SK-N-SH treated with all-trans-retinoic acid at 6 μM for 48 hours (cell line): ENCODE measurements at regions not wholly inside any gene's neighbourhood (a gene's known extent, or its start where the extent isn't known, plus 50 kb on each side); places are given as distances from the start of the nearest gene placed in this dataset.

ENCODE experiments used
- ATAC-seq: fragments of 200-7000 bp; cut with Tn5 transposase; 3 replicates; pipeline ENCODE4 v1.9.1; 2020; ENCODE audit warnings: mild to moderate bottlenecking, moderate library complexity
- CSDC2 ChIP-seq: fragments of 250-450 bp; sonication (Bioruptor Pico); IDR thresholded peaks from 2 replicates; pipeline ENCODE4 v1.5.0; 2020; ENCODE audit warnings: mild to moderate bottlenecking, moderate library complexity
- ESRRG ChIP-seq: fragments of 250-450 bp; sonication (Bioruptor Pico); IDR thresholded peaks from 2 replicates; pipeline ENCODE4 v1.6.1; 2021; ENCODE audit warnings: mild to moderate bottlenecking
- GLIS3 ChIP-seq: fragments of 250-450 bp; sonication (Bioruptor Pico); IDR thresholded peaks from 2 replicates; pipeline ENCODE4 v1.5.0; 2020; ENCODE audit warnings: mild to moderate bottlenecking, moderate library complexity
- ISL1 ChIP-seq: fragments of 250-450 bp; sonication (Bioruptor Pico); IDR thresholded peaks from 2 replicates; pipeline ENCODE4 v2.1.2; 2022; ENCODE audit warnings: mild to moderate bottlenecking, moderate library complexity
- OSR1 ChIP-seq: fragments of 250-450 bp; sonication (Bioruptor Pico); IDR thresholded peaks from 2 replicates; pipeline ENCODE4 v1.8.0; 2022; ENCODE audit warnings: moderate library complexity, mild to moderate bottlenecking, inconsistent platforms
- PPARA ChIP-seq: fragments of 250-450 bp; sonication (Bioruptor Pico); IDR thresholded peaks from 2 replicates; pipeline ENCODE4 v1.5.0; 2020; ENCODE audit warnings: mild to moderate bottlenecking, borderline replicate concordance
- SNAI2 ChIP-seq: fragments of 250-450 bp; sonication (Bioruptor Pico); IDR thresholded peaks from 2 replicates; pipeline ENCODE4 v1.5.0; 2020; ENCODE audit warnings: mild to moderate bottlenecking, moderate library complexity
- TOX ChIP-seq: fragments of 250-450 bp; sonication (Bioruptor Pico); IDR thresholded peaks from 2 replicates; pipeline ENCODE4 v1.8.0; 2021; ENCODE audit warnings: mild to moderate bottlenecking, moderate library complexity, borderline replicate concordance
- ZC3H10 ChIP-seq: fragments of 250-450 bp; sonication (Bioruptor Pico); IDR thresholded peaks from 2 replicates; pipeline ENCODE4 v1.5.1; 2021; ENCODE audit warnings: mild to moderate bottlenecking, moderate library complexity
- ZFP3 ChIP-seq: fragments of 250-450 bp; sonication (Bioruptor Pico); IDR thresholded peaks from 2 replicates; pipeline ENCODE4 v1.5.0; 2020; ENCODE audit warnings: mild to moderate bottlenecking, moderate library complexity
- ZFP30 ChIP-seq: fragments of 450-650 bp; formaldehyde crosslinking; IDR thresholded peaks from 2 replicates; pipeline ENCODE4 v1.5.0; 2022; ENCODE audit warnings: mild to moderate bottlenecking, moderate library complexity
- ZNF565 ChIP-seq: fragments of 450-650 bp; formaldehyde crosslinking; conservative IDR thresholded peaks from 2 replicates; pipeline ENCODE4 v1.5.0; 2020; ENCODE audit warnings: low read depth, mild to moderate bottlenecking, moderate library complexity
- ZNF70 ChIP-seq: fragments of 450-650 bp; formaldehyde crosslinking; IDR thresholded peaks from 2 replicates; pipeline ENCODE4 v1.5.0; 2020; ENCODE audit warnings: mild to moderate bottlenecking, moderate library complexity
- ZNF8 ChIP-seq: fragments of 450-650 bp; formaldehyde crosslinking; IDR thresholded peaks from 2 replicates; pipeline ENCODE4 v1.5.0; 2020; ENCODE audit warnings: mild to moderate bottlenecking, moderate library complexity
- TF ChIP-seq, protein P1 (sequence below): fragments of 250-450 bp; sonication (Bioruptor Pico); IDR thresholded peaks from 2 replicates; pipeline ENCODE4 v1.5.1; 2021; ENCODE audit warnings: mild to moderate bottlenecking, moderate library complexity
- TF ChIP-seq, protein P2 (sequence below): fragments of 250-450 bp; sonication (Bioruptor Pico); IDR thresholded peaks from 2 replicates; pipeline ENCODE4 v1.5.0; 2020; ENCODE audit warnings: mild to moderate bottlenecking, moderate library complexity
- TF ChIP-seq, protein P3 (sequence below): fragments of 250-450 bp; sonication (Bioruptor Pico); IDR thresholded peaks from 2 replicates; pipeline ENCODE4 v1.8.0; 2020; ENCODE audit warnings: mild to moderate bottlenecking, moderate library complexity, borderline replicate concordance
- TF ChIP-seq, protein P4 (sequence below): fragments of 250-450 bp; sonication (Bioruptor Pico); IDR thresholded peaks from 2 replicates; pipeline ENCODE4 v1.8.0; 2021; ENCODE audit warnings: low read depth, mild to moderate bottlenecking, moderate library complexity, borderline replicate concordance

DNA sequence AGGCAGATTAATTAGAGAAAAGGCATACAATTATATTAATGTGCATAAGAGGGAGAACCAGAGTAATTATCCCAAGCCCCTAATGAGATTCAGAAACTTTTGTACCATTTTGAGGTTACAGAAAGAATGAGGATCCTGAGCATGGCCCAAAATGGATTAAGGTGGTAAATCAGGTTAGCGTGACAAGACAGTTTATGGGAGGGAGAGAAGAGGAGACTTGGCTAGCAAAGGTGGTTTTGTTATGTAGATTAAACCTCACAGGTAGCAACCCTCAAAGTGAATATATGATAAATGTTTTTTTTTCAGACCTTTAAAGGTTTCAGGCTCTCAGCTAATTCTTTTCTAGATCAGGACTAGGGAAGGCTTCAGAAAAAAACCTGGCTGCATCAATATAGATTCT, 781.8 kb downstream of the FAM133A start:
- TF ChIP-seq OSR1 (no peak), SNAI2 (CRISPR knock-in tag) (no peak)
- TF ChIP-seq, protein P1, sequence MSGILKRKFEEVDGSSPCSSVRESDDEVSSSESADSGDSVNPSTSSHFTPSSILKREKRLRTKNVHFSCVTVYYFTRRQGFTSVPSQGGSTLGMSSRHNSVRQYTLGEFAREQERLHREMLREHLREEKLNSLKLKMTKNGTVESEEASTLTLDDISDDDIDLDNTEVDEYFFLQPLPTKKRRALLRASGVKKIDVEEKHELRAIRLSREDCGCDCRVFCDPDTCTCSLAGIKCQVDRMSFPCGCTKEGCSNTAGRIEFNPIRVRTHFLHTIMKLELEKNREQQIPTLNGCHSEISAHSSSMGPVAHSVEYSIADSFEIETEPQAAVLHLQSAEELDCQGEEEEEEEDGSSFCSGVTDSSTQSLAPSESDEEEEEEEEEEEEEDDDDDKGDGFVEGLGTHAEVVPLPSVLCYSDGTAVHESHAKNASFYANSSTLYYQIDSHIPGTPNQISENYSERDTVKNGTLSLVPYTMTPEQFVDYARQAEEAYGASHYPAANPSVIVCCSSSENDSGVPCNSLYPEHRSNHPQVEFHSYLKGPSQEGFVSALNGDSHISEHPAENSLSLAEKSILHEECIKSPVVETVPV (CRISPR knock-in tag), result no peak
- TF ChIP-seq, protein P2, sequence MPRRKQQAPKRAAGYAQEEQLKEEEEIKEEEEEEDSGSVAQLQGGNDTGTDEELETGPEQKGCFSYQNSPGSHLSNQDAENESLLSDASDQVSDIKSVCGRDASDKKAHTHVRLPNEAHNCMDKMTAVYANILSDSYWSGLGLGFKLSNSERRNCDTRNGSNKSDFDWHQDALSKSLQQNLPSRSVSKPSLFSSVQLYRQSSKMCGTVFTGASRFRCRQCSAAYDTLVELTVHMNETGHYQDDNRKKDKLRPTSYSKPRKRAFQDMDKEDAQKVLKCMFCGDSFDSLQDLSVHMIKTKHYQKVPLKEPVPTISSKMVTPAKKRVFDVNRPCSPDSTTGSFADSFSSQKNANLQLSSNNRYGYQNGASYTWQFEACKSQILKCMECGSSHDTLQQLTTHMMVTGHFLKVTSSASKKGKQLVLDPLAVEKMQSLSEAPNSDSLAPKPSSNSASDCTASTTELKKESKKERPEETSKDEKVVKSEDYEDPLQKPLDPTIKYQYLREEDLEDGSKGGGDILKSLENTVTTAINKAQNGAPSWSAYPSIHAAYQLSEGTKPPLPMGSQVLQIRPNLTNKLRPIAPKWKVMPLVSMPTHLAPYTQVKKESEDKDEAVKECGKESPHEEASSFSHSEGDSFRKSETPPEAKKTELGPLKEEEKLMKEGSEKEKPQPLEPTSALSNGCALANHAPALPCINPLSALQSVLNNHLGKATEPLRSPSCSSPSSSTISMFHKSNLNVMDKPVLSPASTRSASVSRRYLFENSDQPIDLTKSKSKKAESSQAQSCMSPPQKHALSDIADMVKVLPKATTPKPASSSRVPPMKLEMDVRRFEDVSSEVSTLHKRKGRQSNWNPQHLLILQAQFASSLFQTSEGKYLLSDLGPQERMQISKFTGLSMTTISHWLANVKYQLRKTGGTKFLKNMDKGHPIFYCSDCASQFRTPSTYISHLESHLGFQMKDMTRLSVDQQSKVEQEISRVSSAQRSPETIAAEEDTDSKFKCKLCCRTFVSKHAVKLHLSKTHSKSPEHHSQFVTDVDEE, result no peak
- TF ChIP-seq, protein P3, sequence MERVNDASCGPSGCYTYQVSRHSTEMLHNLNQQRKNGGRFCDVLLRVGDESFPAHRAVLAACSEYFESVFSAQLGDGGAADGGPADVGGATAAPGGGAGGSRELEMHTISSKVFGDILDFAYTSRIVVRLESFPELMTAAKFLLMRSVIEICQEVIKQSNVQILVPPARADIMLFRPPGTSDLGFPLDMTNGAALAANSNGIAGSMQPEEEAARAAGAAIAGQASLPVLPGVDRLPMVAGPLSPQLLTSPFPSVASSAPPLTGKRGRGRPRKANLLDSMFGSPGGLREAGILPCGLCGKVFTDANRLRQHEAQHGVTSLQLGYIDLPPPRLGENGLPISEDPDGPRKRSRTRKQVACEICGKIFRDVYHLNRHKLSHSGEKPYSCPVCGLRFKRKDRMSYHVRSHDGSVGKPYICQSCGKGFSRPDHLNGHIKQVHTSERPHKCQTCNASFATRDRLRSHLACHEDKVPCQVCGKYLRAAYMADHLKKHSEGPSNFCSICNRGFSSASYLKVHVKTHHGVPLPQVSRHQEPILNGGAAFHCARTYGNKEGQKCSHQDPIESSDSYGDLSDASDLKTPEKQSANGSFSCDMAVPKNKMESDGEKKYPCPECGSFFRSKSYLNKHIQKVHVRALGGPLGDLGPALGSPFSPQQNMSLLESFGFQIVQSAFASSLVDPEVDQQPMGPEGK (CRISPR knock-in tag), result no peak
- ATAC-seq, result no peak

DNA sequence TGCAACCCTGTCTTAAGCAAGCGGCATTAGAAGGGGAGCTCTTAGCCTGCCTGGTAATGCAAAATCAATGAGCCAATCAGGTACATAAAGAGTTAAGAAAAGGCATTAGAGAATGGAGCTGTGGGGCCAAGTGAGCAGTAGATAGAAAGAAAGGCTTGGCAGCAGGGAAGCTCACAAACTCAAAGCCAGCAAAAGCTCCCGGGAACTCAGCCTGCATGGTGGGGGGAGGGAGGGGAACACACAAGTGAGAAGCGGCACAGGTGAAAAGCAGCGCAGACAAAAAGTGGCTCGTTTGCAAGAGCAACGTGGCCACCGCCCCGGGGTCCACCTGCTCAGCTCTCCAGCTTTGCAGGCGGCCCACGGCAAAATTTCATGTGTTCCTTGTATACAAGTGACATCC, 818.5 kb downstream of the FAM133A start:
- no peak for ATAC-seq
- TF ChIP-seq ZNF70 (no peak), TOX (CRISPR knock-in tag) (no peak), CSDC2 (no peak), OSR1 (no peak), ISL1 (CRISPR knock-in tag) (no peak), ESRRG (CRISPR knock-in tag) (no peak), ZFP30 (CRISPR knock-in tag) (no peak), ZFP3 (CRISPR knock-in tag) (no peak), ZC3H10 (CRISPR knock-in tag) (no peak)
- TF ChIP-seq, protein P4, sequence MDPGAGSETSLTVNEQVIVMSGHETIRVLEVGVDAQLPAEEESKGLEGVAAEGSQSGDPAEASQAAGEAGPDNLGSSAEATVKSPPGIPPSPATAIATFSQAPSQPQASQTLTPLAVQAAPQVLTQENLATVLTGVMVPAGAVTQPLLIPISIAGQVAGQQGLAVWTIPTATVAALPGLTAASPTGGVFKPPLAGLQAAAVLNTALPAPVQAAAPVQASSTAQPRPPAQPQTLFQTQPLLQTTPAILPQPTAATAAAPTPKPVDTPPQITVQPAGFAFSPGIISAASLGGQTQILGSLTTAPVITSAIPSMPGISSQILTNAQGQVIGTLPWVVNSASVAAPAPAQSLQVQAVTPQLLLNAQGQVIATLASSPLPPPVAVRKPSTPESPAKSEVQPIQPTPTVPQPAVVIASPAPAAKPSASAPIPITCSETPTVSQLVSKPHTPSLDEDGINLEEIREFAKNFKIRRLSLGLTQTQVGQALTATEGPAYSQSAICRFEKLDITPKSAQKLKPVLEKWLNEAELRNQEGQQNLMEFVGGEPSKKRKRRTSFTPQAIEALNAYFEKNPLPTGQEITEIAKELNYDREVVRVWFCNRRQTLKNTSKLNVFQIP (CRISPR knock-in tag), result no peak
- TF ChIP-seq, protein P2, result no peak
- TF ChIP-seq, all 23 proteins: peak for 0

DNA sequence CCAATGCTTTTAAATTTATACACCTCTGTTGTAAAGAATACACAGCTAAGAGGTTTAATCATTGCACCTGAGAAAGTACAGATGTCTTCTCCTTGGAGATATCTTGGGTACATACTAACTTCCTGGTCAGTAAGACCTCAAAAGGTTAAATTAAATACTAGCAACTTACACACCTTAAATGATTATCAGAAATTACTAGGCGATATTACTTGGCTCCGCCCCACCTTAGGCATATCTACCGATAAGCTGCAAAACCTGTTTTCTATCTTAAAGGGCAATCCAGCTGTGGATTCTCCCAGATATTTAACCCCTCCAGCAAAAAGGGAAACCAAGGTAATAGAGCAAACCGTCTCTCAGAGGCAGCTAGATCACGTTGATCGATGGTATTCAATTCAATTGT, 819.4 kb downstream of the FAM133A start:
- ATAC-seq, result no peak
- TF ChIP-seq ISL1 (CRISPR knock-in tag), result no peak
- TF ChIP-seq ZC3H10 (CRISPR knock-in tag), result no peak
- no peak for TF ChIP-seq ZNF70
- TF ChIP-seq ZFP3 (CRISPR knock-in tag), result no peak
- TF ChIP-seq GLIS3, result no peak
- no peak for TF ChIP-seq TOX (CRISPR knock-in tag)
- TF ChIP-seq PPARA (CRISPR knock-in tag), result no peak
- no peak for TF ChIP-seq ZNF565 (CRISPR knock-in tag)
- TF ChIP-seq, protein P1 (CRISPR knock-in tag), result no peak
- no peak for TF ChIP-seq ZNF8 (CRISPR knock-in tag)
